SK-N-SH (cell line): ENCODE measurements at regions not wholly inside any gene's neighbourhood (a gene's known extent, or its start where the extent isn't known, plus 50 kb on each side); places are given as distances from the start of the nearest gene placed in this dataset.

Experiments
- CTCF ChIA-PET: fragments of 300-600, 350-600 bp; formaldehyde crosslinking; extraction: SDS; loops from one replicate; lab custom pipeline; 2021; lab: Yijun Ruan, JAX
- POLR2A ChIA-PET: fragments of 350-600 bp; sonication (Branson Sonifier 250); formaldehyde crosslinking; extraction: SDS; loops from one replicate; lab custom pipeline; 2020; ENCODE audit warnings: antibody characterized with exemption, inconsistent platforms; lab: Yijun Ruan, JAX
- DNase-seq: peaks from one replicate; pipeline ENCODE4 v3.0.0; 2012
- H2AFZ ChIP-seq: fragments of 200-600 bp; sonication (generic); 2 replicates; pipeline ENCODE4 v1.8.1; 2016; ENCODE audit warnings: antibody characterized with exemption, mild to moderate bottlenecking, low read depth
- H3F3A ChIP-seq: fragments of 200-600 bp; sonication (generic); replicated peaks from 2 replicates; pipeline ENCODE3; 2016; ENCODE audit warnings: antibody characterized with exemption, mild to moderate bottlenecking; ENCODE audit not compliant: insufficient read depth
- H3K27ac ChIP-seq, 2 experiments: fragments of 200-500 bp in 1 of 2; fragments of 200-600 bp in 1 of 2; sonication (Bioruptor generic) in 1 of 2; sonication (generic), shearing (Covaris generic) in 1 of 2; 2 replicates each; pipeline versions ENCODE4 v1.5.1 to v1.6.1; 2014 to 2016; ENCODE audit warnings: low read depth in 2 of 2, inconsistent platforms in 1 of 2, low read length in 1 of 2, mild to moderate bottlenecking in 1 of 2, mixed read lengths in 1 of 2
- H3K27me3 ChIP-seq: fragments of 200-600 bp; sonication (generic), shearing (Covaris generic); 2 replicates; pipeline ENCODE4 v1.6.1; 2016; ENCODE audit warnings: mixed run types; ENCODE audit not compliant: insufficient read depth
- H3K36me3 ChIP-seq, 2 experiments: fragments of 200-500 bp in 1 of 2; fragments of 200-600 bp in 1 of 2; sonication (Bioruptor generic) in 1 of 2; sonication (generic) in 1 of 2; replicated peaks in 1 of 2; 2 replicates each; pipeline versions ENCODE3 to v1.5.1; 2014 to 2016; ENCODE audit warnings: low read length in 1 of 2, mild to moderate bottlenecking in 1 of 2; ENCODE audit not compliant: insufficient read depth in 2 of 2, control insufficient read depth in 1 of 2
- H3K4me1 ChIP-seq, 2 experiments: fragments of 200-500 bp in 1 of 2; fragments of 200-600 bp in 1 of 2; sonication (Bioruptor generic) in 1 of 2; sonication (generic), shearing (Covaris generic) in 1 of 2; 2 replicates each; pipeline versions ENCODE4 v1.5.1 to v1.6.1; 2014 to 2016; ENCODE audit warnings: low read depth in 1 of 2, low read length in 1 of 2, mixed run types in 1 of 2; ENCODE audit not compliant: insufficient read depth in 2 of 2, control insufficient read depth in 1 of 2
- H3K4me2 ChIP-seq: fragments of 200-600 bp; sonication (generic), shearing (Covaris generic); 2 replicates; pipeline ENCODE4 v1.6.1; 2017; ENCODE audit warnings: mixed run types
- H3K4me3 ChIP-seq, 2 experiments: fragments of 200-500 bp in 1 of 2; fragments of 200-600 bp in 1 of 2; sonication (Bioruptor generic) in 1 of 2; sonication (generic), shearing (Covaris generic) in 1 of 2; 2 replicates each; pipeline versions ENCODE4 v1.5.1 to v1.8.1; 2014 to 2016; ENCODE audit warnings: low read depth in 2 of 2, inconsistent platforms in 1 of 2, low read length in 1 of 2, mild to moderate bottlenecking in 1 of 2, mixed read lengths in 1 of 2, moderate library complexity in 1 of 2
- H3K79me2 ChIP-seq: fragments of 200-600 bp; sonication (generic); 2 replicates; pipeline ENCODE4 v1.8.1; 2017; ENCODE audit warnings: mild to moderate bottlenecking; ENCODE audit not compliant: insufficient read depth
- H3K9ac ChIP-seq: fragments of 200-600 bp; sonication (generic); 2 replicates; pipeline ENCODE4 v1.6.1; 2017; ENCODE audit warnings: mixed run types
- H3K9me2 ChIP-seq: fragments of 200-600 bp; sonication (generic); 2 replicates; pipeline ENCODE4 v1.6.1; 2017; ENCODE audit warnings: mixed run types
- H3K9me3 ChIP-seq: fragments of 200-600 bp; sonication (generic); 2 replicates; pipeline ENCODE4 v1.6.1; 2017; ENCODE audit warnings: mixed run types, mild to moderate bottlenecking, moderate library complexity
- H4K20me1 ChIP-seq: fragments of 200-600 bp; sonication (generic); 2 replicates; pipeline ENCODE4 v1.6.1; 2017; ENCODE audit warnings: mild to moderate bottlenecking, mixed run types; ENCODE audit not compliant: insufficient read depth
- CHD2 ChIP-seq: fragments of 150-350 bp; IDR thresholded peaks from 2 replicates; pipeline ENCODE4 v1.6.1; 2018; ENCODE audit warnings: low read length; ENCODE audit not compliant: partially characterized antibody
- ELF1 ChIP-seq: IDR thresholded peaks from 2 replicates; pipeline ENCODE4 v1.4.0; 2012
- EP300 ChIP-seq, 2 experiments: IDR thresholded peaks; 2 replicates each; pipeline versions ENCODE4 v1.4.0 to v1.6.1; 2012; ENCODE audit warnings: borderline replicate concordance in 1 of 2, low read depth in 1 of 2, low read length in 1 of 2
- EZH2phosphoT487 ChIP-seq: fragments of 200-600 bp; sonication (generic); IDR thresholded peaks from 2 replicates; pipeline ENCODE4 v1.6.1; 2017; ENCODE audit warnings: low read depth, mixed run types, mild to moderate bottlenecking, antibody characterized with exemption, moderate library complexity, borderline replicate concordance
- GATA2 ChIP-seq: sonication (generic); formaldehyde crosslinking; IDR thresholded peaks from 2 replicates; pipeline ENCODE4 v1.5.0; 2020; ENCODE audit warnings: mild to moderate bottlenecking, missing genetic modification reagents
- MXI1 ChIP-seq: IDR thresholded peaks from 2 replicates; pipeline ENCODE4 v1.6.1; 2012; ENCODE audit warnings: mild to moderate bottlenecking, low read depth, low read length, improper control_type of control experiment
- NFIC ChIP-seq: IDR thresholded peaks from 2 replicates; pipeline ENCODE4 v1.4.0; 2012; ENCODE audit warnings: borderline replicate concordance
- POLR2AphosphoS5 ChIP-seq: IDR thresholded peaks from 2 replicates; pipeline ENCODE4 v1.6.1; 2012; ENCODE audit warnings: low read depth, low read length
- SIN3A ChIP-seq: IDR thresholded peaks from 2 replicates; pipeline ENCODE4 v1.6.1; 2012; ENCODE audit warnings: low read depth, mild to moderate bottlenecking, low read length, moderate library complexity, borderline replicate concordance
- SMC3 ChIP-seq: IDR thresholded peaks from 2 replicates; pipeline ENCODE4 v1.6.1; 2012; ENCODE audit warnings: low read depth, low read length, improper control_type of control experiment
- TEAD4 ChIP-seq: IDR thresholded peaks from 2 replicates; pipeline ENCODE4 v1.4.0; 2012; ENCODE audit warnings: mild to moderate bottlenecking, borderline replicate concordance; ENCODE audit not compliant: insufficient read depth
- WGBS: methylation state at CpG from one replicate; pipeline ENCODE4 v1.1.6; 2017; ENCODE audit warnings: low lambda C conversion rate; 5-methylcytosine and 5-hydroxymethylcytosine counted together
- TF ChIP-seq, protein P1 (sequence below): IDR thresholded peaks from 2 replicates; pipeline ENCODE4; 2012
- TF ChIP-seq, protein P2 (sequence below): fragments of 150-350 bp; IDR thresholded peaks from 2 replicates; pipeline ENCODE4 v1.6.1; 2017; ENCODE audit warnings: antibody characterized with exemption, low read length, low read depth, borderline replicate concordance
- TF ChIP-seq, protein P3 (sequence below): fragments of 200-600 bp; sonication (generic); IDR thresholded peaks from 2 replicates; pipeline ENCODE4 v1.6.1; 2017; ENCODE audit warnings: antibody characterized with exemption, mild to moderate bottlenecking, moderate library complexity
- TF ChIP-seq, protein P4 (sequence below): IDR thresholded peaks from 2 replicates; pipeline ENCODE4 v1.4.0; 2012; ENCODE audit warnings: low read depth, borderline replicate concordance

DNA sequence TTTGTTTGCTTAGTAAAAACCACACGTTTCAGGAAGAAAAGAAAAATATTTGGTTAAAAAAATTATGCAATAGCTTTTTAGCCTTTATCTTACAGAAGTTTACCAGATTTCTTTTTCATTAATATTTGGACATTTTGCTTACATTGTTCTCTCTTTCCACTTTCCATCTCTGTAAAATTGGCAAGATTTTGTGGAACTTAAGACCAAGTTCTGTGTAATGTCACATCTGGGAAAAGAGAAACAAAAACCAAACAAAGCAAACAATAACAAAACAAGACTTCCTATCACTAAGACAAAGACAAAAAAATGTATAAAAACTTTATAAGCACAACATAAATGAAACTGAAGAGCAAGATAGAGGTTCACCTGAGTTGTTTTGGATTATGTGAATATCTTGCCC, 1392.1 kb upstream of the CELF4 start:
- Histone ChIP-seq H4K20me1 (no peaks in the 10 kb centered on the region), H3K4me3 (no peak overlapping the region), H3K9ac (no peak overlapping the region), H3F3A (no peaks in the 10 kb centered on the region), H3K4me1 (no peaks in the 10 kb centered on the region), H3K27me3 (no peaks in the 10 kb centered on the region), H3K36me3 (no peaks in the 10 kb centered on the region), H3K79me2 (no peaks in the 10 kb centered on the region), H3K9me2 (no peaks in the 10 kb centered on the region), H3K9me3 (no peaks in the 10 kb centered on the region; the same call in 1 of the 2 replicates), H2AFZ (no peak overlapping the region), H3K27ac (no peak overlapping the region), H3K4me2 (no peak overlapping the region)
- WGBS: 3% methylated on average over 1 of the region's 1 CpG
- DNase-seq: no peak
- POLR2A ChIA-PET: no interaction called here
- TF ChIP-seq POLR2AphosphoS5: no peak
- no peak for TF ChIP-seq EP300 (IDR thresholded peaks at IDR 0.05; ENCODE audit: borderline replicate concordance in 1 of 2, low read depth in 1 of 2, low read length in 1 of 2)
- no peak for TF ChIP-seq SIN3A
- no peak for TF ChIP-seq NFIC
- no peak for TF ChIP-seq MXI1
- no peak for TF ChIP-seq SMC3
- TF ChIP-seq, protein P1, sequence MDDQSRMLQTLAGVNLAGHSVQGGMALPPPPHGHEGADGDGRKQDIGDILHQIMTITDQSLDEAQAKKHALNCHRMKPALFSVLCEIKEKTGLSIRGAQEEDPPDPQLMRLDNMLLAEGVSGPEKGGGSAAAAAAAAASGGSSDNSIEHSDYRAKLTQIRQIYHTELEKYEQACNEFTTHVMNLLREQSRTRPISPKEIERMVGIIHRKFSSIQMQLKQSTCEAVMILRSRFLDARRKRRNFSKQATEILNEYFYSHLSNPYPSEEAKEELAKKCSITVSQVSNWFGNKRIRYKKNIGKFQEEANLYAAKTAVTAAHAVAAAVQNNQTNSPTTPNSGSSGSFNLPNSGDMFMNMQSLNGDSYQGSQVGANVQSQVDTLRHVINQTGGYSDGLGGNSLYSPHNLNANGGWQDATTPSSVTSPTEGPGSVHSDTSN: no peak
- CTCF ChIA-PET: no interaction called here

DNA sequence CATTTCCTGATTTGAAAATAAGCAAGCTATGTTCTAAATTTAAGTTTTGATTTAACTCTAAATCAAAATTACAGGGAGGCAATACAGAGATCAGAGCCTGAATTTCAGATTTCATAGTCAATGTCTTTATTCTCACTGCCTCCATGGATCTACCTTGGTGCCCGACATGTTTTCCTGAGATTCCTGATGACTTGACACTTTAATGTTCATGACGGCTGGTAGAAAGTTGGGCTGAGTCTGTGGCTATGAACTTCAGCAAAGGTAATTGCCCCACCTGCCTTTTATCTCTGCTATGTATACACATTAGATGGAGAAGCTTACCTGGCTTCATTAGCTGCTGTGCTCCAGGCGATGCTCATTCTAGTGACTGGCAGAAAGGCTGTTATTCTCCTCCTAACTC, 1390.5 kb upstream of the CELF4 start:
- no peaks in the 10 kb centered on the region for H3K79me2 ChIP-seq
- H3K27ac ChIP-seq: no peak overlapping the region
- no peaks in the 10 kb centered on the region for H3K27me3 ChIP-seq
- no peaks in the 10 kb centered on the region for H3K4me1 ChIP-seq
- H3F3A ChIP-seq: no peaks in the 10 kb centered on the region
- H3K9ac ChIP-seq: no peak overlapping the region
- 39% methylated on average over 3 of the region's 3 CpGs for WGBS
- no peaks in the 10 kb centered on the region; the same call in 1 of the 2 replicates for H3K9me3 ChIP-seq
- TF ChIP-seq, protein P2, sequence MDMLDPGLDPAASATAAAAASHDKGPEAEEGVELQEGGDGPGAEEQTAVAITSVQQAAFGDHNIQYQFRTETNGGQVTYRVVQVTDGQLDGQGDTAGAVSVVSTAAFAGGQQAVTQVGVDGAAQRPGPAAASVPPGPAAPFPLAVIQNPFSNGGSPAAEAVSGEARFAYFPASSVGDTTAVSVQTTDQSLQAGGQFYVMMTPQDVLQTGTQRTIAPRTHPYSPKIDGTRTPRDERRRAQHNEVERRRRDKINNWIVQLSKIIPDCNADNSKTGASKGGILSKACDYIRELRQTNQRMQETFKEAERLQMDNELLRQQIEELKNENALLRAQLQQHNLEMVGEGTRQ: no peak
- TF ChIP-seq MXI1: no peak
- no peak for TF ChIP-seq ELF1
- no peak for TF ChIP-seq CHD2
- TF ChIP-seq, protein P3, sequence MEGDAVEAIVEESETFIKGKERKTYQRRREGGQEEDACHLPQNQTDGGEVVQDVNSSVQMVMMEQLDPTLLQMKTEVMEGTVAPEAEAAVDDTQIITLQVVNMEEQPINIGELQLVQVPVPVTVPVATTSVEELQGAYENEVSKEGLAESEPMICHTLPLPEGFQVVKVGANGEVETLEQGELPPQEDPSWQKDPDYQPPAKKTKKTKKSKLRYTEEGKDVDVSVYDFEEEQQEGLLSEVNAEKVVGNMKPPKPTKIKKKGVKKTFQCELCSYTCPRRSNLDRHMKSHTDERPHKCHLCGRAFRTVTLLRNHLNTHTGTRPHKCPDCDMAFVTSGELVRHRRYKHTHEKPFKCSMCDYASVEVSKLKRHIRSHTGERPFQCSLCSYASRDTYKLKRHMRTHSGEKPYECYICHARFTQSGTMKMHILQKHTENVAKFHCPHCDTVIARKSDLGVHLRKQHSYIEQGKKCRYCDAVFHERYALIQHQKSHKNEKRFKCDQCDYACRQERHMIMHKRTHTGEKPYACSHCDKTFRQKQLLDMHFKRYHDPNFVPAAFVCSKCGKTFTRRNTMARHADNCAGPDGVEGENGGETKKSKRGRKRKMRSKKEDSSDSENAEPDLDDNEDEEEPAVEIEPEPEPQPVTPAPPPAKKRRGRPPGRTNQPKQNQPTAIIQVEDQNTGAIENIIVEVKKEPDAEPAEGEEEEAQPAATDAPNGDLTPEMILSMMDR: no peak
- no peak for TF ChIP-seq GATA2
- TF ChIP-seq, protein P1: no peak
- TF ChIP-seq, protein P4, sequence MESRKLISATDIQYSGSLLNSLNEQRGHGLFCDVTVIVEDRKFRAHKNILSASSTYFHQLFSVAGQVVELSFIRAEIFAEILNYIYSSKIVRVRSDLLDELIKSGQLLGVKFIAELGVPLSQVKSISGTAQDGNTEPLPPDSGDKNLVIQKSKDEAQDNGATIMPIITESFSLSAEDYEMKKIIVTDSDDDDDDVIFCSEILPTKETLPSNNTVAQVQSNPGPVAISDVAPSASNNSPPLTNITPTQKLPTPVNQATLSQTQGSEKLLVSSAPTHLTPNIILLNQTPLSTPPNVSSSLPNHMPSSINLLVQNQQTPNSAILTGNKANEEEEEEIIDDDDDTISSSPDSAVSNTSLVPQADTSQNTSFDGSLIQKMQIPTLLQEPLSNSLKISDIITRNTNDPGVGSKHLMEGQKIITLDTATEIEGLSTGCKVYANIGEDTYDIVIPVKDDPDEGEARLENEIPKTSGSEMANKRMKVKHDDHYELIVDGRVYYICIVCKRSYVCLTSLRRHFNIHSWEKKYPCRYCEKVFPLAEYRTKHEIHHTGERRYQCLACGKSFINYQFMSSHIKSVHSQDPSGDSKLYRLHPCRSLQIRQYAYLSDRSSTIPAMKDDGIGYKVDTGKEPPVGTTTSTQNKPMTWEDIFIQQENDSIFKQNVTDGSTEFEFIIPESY: no peak
- TF ChIP-seq EZH2phosphoT487: no peak
- no peak for TF ChIP-seq TEAD4
- no peak for TF ChIP-seq EP300 (IDR thresholded peaks at IDR 0.05; ENCODE audit: borderline replicate concordance in 1 of 2, low read depth in 1 of 2, low read length in 1 of 2)
- H3K4me2 ChIP-seq: no peak overlapping the region
- POLR2A ChIA-PET: no interaction called here
- no peaks in the 10 kb centered on the region for H4K20me1 ChIP-seq
- no peaks in the 10 kb centered on the region for H3K36me3 ChIP-seq
- no peak overlapping the region for H2AFZ ChIP-seq
- no peak overlapping the region for H3K4me3 ChIP-seq
- no peaks in the 10 kb centered on the region for H3K9me2 ChIP-seq
- CTCF ChIA-PET: no interaction called here
- DNase-seq: no peak
